Fibroblast of peridontal ligament (primary cell): ENCODE measurements at regions not wholly inside any gene's neighbourhood (a gene's known extent, or its start where the extent isn't known, plus 50 kb on each side); places are given as distances from the start of the nearest gene placed in this dataset.

Source experiments
- DNase-seq: peaks from one replicate; pipeline ENCODE4 v3.0.0-alpha.2; 2010; ENCODE audit errors: extremely low read depth

DNA sequence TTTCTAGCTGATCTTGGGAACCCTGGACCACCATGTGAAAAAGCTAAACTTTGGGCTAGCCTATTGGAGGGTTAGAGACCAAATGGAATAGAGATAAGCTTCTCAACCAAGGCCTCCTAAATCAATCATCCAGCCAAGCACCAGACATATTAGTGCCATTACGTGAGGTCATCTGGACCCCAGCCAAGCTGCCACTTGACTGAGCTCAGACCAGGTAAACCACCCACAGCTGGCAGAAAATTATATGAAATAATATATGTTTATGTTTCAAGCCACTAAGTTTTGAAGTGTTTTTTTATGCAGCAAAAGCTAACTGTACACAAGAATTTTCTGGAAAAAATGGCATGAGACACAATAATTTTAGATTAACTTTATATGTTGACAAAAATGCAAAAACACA, 82.6 kb upstream of the PCGF5 start:
- DNase-seq = no peak

DNA sequence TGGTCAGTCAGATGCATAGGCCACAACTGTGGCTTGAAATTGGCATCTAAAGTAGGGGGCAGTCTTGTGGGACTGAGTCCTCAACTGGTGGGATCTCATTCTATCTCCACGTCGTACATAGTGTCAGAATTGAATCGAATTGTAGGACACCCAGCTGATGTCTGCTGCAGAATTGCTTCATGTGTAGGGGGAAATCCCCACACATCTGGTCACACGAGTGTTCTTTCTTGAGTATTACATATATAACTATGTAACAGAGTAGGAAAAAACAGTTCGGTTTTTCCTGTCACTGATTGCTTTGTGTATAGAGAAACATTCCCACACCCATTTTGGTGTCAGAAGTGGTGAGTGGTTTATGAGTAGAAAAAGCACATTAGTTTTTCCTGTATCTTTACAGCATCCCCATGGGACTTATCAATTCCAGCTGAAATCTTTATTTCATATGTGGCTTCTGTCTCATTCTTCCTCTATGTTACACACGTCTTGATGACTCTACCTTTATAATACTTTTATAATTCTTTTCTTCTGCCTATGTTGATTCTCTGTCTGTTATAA, 79.4 kb upstream of the PCGF5 start:
- DNase-seq = no peak

DNA sequence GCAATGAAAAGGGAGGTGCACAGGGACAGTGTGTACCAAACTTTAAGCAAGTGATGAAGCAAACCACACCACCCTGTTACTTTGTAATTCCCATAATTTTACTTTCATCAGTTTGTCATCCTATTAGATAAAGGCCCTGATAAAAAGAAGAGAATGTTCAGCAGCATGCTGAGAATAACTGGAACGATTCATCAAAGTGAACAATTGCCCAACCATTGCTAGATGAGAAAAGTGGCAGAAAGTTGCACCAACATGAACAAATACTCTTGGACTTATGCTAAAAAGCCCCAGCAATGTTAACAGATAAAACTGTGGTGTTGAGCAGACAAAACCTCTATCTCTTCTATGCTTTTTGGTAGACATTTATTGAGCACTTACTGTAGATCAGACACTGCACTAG, 75.5 kb upstream of the PCGF5 start:
- no peak for DNase-seq

DNA sequence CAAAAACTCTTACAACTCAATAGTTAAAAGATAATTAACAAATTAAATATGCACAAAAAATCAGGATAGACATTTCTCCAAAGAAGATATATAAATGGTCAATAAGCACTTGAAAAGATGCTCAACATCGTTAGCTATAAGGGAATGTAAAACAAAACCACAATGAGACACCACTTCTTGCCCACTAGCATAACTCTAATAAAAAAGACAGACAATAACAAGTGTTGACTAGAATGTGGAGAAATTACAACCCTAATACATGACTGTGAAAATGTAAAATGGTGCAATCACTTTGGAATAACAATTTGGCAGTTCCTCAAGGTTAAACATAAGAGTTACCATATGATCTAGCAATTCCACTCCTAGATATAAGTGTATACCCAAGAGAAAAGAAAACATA, 74.3 kb upstream of the PCGF5 start:
- DNase-seq = no peak

DNA sequence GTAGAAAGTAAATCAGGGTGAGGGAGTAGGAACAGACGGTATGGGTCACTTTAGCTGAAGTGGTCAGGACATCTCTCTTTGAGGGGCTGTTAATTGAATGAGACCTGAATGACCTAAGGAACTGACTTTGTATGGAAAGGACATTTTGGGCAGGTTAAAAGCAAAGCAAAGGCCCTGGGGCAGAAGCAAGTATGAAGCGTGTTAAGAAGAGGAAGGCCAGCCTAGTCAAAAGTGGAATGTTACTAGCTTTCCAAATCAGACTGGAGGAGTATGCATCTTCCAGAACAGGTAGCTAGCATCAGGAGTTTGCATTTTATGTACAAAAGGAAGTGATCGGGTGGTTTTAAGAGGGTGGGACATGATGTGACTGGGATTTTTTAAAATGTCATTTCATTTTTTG, 70.9 kb upstream of the PCGF5 start:
- no peak for DNase-seq

DNA sequence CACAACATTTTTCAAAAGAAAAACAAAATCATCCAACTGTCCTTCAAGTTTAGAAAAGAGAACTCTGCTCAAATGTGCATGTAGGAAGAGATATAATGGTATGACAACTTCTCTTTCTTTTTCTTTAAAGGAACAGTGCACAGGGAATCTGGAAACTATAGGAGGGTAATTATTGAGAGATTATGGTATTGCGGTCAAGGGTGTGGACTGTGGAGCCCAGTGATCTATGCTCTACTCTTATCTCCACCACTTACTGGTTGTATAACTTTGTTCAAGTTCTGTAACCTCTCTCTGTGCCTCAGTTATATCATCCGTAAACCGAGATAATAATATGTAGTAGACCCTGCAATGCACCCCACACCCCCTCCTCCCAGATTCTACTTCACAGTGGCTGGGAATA, 69.8 kb upstream of the PCGF5 start:
- DNase-seq = no peak

DNA sequence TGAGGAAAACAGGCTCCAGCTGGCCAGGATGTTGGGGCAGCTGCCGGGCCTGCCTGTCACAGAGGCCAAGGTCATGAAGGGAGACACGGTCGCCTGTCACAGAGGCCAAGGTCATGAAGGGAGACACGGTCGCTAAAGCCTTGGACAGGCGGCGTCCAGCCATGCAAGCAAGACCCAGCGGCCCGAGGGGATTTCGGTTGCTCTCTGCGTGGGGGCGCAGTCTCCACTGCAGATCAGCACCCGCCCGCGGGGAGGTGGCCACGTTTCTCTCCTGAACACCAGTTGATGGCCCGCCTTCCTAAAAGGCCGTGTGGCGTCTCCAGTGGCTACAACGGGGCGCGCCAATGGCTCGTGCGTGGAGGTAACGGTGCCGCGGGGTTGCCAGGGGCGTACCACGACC, 67.0 kb upstream of the PCGF5 start:
- DNase-seq = no peak

DNA sequence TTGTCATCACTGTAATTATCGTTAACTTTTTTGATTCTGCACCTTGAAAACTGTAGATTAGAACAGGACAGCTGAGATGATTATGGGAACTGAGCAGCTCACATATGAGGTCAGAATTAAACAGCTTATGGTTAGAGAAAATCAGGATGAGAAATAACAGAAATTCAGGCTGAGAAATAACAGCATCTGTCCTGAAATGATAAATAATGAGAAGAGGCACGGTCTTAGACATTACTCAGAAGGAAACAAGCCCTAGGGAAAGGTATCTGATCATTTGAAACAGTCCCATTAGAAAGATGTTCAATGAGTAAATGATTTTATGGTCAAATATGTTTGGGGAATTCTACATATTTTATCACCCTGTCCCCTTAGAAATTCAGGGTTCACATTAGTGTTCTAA, 65.6 kb upstream of the PCGF5 start:
- no peak for DNase-seq

DNA sequence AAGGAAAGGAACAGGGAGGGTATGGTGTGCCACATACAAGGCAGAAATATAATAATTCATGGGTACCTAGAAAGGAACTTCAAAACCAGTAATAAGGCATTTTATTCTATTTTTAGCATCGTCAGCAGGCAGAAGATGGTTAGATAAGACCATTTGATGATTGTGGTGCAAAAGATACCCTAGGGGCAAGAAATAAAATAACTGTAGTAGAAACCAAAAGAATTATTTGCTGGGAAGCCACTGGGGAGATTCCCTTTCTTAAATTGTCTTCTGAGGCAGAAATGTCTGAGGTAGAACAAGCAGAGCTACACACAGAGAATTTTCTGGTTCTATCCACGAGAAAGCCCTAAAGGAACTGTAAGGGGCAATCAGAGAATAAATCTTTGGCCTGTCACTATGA, 64.3 kb upstream of the PCGF5 start:
- DNase-seq = no peak

DNA sequence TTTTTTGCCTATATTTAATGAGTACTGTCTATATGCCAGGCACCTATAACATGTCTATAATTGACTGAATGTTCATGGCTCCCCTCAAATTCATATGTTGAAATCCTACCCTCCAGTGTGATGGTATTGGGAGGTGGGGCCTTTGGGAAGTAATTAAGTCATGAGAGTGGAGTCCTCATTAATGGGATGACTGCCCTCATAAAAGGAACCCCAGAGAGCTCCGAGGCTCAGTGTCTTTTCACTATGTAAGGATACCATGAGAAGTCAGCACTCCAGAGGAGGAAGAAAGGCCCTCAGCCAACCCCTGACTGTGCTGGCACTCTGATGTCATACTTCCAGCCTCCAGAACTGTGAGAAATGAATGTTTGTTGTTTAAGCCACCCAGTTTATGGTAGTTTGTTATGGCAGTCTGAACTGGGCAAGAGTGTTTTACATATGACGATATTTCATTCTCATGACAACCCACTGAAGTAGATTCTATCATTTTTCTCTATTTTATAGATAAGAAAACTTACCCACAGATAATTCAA, 61.1 kb upstream of the PCGF5 start:
- DNase-seq = no peak

DNA sequence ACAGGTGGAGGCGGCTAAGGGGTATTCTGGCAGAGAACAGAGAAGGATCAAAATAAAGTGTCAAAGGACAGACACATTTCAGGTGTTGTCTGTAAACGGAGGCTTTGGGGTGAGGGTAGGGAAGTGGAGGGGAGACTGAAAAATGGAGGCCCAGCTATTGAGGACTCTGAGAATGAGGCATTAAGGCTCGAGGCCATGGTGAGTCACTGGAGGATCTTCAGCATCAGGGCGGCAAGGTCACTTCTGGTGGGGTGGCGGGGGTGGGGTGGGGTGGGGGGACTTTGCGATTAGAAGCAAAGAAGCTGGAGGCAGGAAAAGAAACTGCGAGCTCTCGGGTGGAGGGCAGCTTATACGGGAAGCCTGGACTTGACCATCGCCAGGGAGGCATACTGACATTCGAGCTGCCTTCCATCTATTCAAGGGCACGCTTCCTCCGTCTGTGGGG, 58.4 kb upstream of the PCGF5 start:
- peak; percentile 33 for DNase-seq

DNA sequence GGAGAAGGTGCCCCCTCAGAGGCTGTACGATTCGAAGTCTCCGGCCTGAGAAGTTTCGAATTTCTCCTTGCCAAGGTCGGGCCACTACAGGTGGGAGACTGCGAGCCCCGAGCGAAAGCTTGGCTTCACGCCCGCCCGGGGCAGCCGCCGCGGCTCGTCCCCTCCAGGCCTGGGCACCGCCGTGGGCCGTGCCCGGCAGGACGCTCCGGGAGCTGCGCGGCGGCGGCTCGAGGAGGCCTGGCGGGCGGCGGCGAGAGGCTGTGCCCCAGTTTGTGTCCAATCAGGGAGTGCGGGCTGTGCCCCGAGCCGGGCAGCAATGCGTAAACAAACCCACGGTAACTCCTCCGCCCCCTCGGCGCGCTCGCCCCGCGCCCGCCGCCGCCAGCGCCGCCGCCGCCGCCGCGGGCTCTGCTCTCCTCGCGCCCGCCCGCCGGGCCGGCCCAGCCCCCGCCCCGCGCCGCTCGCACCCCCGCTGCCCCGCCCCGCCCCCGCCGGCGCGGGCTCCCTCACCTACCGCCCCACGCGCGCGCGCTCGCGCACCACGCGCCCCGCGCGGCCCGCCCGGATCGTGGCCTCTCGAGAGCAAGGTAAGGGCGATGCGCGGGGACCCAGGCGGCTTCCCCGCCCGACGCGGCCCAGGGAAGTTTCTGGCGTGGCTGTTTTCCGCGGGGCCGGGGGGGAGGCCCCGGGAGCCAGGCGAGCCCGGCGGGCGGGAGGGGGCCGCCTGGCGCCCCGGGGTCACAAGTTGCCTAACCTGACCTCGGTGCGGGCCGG, 57.8 kb upstream of the PCGF5 start:
- DNase-seq = peak; percentile 54

DNA sequence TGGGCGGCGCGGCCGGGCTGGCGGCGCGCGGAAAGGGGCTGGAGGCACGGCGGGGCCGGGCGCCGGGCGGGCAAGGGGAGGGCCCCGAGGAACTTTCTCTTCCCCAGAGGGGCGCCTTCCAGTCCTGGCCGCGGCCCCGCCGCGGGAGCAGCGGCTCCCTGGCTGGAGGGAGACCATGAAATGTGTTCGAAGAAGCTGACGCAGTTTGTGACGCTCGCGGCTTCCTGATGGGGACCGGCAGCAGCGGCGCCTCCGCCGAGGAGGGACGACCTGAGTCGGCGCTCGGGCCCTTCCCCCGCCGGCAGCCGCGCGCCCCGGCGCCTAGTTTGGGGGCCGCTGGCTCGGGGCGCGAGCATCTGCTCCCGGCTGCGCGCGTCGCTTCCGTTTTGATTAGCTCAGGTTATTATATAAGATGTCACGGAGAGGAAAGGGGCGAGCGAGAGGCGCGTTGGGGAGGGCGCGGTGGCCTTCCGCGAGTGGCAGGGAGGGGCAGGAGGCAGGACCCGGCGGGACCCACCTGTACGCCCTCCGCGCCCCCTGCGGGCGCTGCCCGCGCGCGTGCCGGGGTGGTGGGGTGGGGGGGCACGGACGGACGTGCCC, 57.1 kb upstream of the PCGF5 start:
- DNase-seq = peak; percentile 57

DNA sequence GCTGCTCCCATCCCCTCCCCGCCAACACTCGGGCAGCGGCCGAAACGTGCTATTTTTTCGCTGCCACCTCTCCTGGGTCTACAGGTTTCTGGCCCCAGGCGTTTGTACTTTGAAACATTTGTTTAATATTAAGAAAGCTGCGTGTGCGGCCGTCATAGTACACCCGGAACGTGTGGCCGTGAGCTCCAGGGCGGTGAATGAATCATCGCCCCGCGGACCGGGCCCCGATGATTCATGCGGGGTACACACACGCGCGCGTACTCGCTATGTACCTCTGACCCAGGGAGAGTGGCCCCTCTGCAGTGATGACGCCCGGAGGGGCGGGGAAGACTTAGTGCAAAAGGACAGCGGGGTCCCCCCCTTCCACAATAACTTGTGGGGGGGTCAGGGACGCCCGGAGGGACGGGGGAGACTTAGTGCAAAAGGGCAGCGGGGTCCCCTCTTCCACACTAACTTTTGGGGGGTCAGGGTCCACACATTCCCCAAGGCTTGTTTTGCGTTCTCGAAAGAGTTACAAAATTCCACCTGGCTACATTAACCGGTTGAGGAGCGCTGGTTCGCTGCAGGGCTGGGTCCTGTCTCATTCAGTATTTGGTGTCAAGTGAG, 56.5 kb upstream of the PCGF5 start:
- peak; percentile 76 for DNase-seq

DNA sequence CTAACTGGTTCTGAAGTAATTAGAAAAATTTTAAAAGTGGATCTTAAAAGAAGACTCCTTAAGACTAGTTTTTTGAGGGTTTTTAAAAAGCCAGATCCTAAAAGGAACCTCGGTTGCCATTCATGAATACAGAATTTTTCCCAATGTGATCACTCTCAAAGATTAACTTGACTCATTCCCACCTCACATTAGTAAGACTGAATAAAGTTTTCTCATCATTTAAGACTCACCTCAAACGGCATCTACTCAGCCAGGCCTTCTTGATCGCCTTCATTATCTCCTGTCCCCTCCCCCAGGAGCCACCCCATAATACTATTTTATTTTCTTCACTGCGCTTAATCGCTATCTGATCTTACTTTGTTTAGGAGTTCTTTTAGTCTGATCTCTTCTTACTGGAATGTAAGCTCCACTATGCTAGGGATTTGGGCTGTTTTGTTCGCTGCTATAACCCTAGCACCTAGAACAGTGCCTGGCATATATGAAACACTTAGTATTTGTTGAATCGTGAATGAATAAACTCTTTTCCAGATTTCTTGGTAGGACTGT, 55.9 kb upstream of the PCGF5 start:
- DNase-seq = peak; percentile 26

DNA sequence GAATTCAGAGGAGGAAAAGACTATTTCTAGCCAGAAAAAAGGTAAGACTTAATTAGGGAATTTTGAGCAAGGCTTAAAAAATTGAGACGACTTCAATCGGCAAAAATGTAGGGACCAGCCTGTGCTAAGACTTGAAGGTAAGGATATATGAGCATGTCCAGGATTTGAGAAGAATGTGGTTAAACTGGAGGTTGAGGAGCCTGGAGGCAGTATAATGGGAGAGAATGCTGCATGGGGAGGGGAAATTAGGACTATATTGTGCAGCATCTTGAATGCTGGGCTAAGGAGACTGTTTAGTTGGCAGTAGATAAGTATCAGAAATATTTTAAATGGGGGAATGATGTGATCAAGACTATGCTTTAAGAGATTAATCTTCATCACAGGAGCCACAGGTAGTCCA, 53.1 kb upstream of the PCGF5 start:
- DNase-seq = no peak

DNA sequence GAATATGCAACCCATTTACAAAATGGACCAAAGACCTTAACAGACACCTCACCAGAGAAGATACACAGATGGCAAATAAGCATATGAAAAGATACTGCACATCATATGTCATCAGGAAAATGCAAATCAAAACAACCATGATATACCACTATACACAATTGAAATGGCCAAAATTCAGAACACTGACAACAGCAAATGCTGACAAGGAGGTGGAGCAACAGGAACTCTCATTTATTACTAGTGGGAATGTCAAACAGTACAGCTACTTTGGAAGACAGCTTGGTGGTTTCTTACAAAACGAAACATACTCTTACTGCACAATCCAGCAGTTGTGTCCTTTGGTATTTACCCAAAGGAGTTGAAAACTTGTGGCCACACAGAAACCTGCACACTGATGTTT, 50.0 kb upstream of the PCGF5 start:
- DNase-seq = no peak
